IMR-90 (cell line): ENCODE measurements at regions not wholly inside any gene's neighbourhood (a gene's known extent, or its start where the extent isn't known, plus 50 kb on each side); places are given as distances from the start of the nearest gene placed in this dataset.

ENCODE experiments used
- ATAC-seq: fragments of 200-7000 bp; cut with Tn5 transposase; 2 replicates; pipeline ENCODE4 v1.9.1; 2020; ENCODE audit warnings: low read depth, mild to moderate bottlenecking, moderate library complexity
- BruUV-seq: library from RNA; stranded (reverse); fragments of 400-500 nt; replicated peaks from 2 replicates; lab custom pipeline; 2021; lab: Mats Ljungman, UMichigan
- CTCF ChIA-PET: fragments of 300-600 bp; formaldehyde crosslinking; extraction: SDS; loops from one replicate; lab custom pipeline; 2021; ENCODE audit warnings: antibody characterized with exemption; lab: Yijun Ruan, JAX
- POLR2A ChIA-PET: fragments of 300-600 bp; sonication (Branson Sonifier 250); formaldehyde crosslinking; loops from one replicate; lab custom pipeline; 2022; ENCODE audit warnings: antibody characterized with exemption; ENCODE audit not compliant: unreplicated experiment; lab: Charles Lee
- DNase-seq: peaks from one replicate; pipeline ENCODE4 v3.0.0; 2013
- H2AFZ ChIP-seq: replicated peaks from 2 replicates; pipeline ENCODE3; 2013; ENCODE audit warnings: low read length, mild to moderate bottlenecking; ENCODE audit not compliant: poor library complexity
- H2AK5ac ChIP-seq: 2 replicates; pipeline ENCODE4 v1.6.1; 2013; ENCODE audit warnings: low read depth, low read length, inconsistent platforms
- H2AK9ac ChIP-seq: replicated peaks from 2 replicates; pipeline ENCODE3; 2013; ENCODE audit warnings: mild to moderate bottlenecking, low read depth, low read length, moderate library complexity; ENCODE audit not compliant: poor library complexity
- H2BK120ac ChIP-seq: 2 replicates; pipeline ENCODE4 v1.6.1; 2013; ENCODE audit warnings: low read depth, low read length, inconsistent platforms
- H2BK15ac ChIP-seq: 3 replicates; pipeline ENCODE4 v1.6.1; 2013; ENCODE audit warnings: low read depth, low read length, inconsistent platforms
- H2BK20ac ChIP-seq: 2 replicates; pipeline ENCODE4 v1.6.1; 2013; ENCODE audit warnings: low read depth, mild to moderate bottlenecking, inconsistent platforms, low read length, moderate library complexity
- H2BK5ac ChIP-seq: 2 replicates; pipeline ENCODE4 v1.6.1; 2013; ENCODE audit warnings: mild to moderate bottlenecking, low read depth, low read length, inconsistent platforms; ENCODE audit not compliant: poor library complexity, severe bottlenecking
- H3K14ac ChIP-seq: replicated peaks from 2 replicates; pipeline ENCODE4 v1.6.1; 2013; ENCODE audit warnings: low read depth, low read length, inconsistent platforms
- H3K18ac ChIP-seq: 2 replicates; pipeline ENCODE4 v1.6.1; 2013; ENCODE audit warnings: low read depth, low read length, control low read depth
- H3K23ac ChIP-seq: 2 replicates; pipeline ENCODE4 v1.6.1; 2013; ENCODE audit warnings: low read depth, low read length, inconsistent platforms
- H3K27ac ChIP-seq: 2 replicates; pipeline ENCODE4 v1.5.1; 2013; ENCODE audit warnings: mild to moderate bottlenecking, control low read depth, low read length; ENCODE audit not compliant: insufficient read depth
- H3K27me3 ChIP-seq: 2 replicates; pipeline ENCODE4 v1.6.1; 2013; ENCODE audit warnings: low read length; ENCODE audit not compliant: control insufficient read depth, insufficient read depth
- H3K36me3 ChIP-seq: 2 replicates; pipeline ENCODE4 v1.6.1; 2013; ENCODE audit warnings: low read length, mixed read lengths; ENCODE audit not compliant: control insufficient read depth, insufficient read depth
- H3K4ac ChIP-seq: 2 replicates; pipeline ENCODE4 v1.6.1; 2013; ENCODE audit warnings: low read depth, low read length, inconsistent platforms
- H3K4me1 ChIP-seq: 2 replicates; pipeline ENCODE4 v1.6.1; 2013; ENCODE audit warnings: low read length, mixed read lengths; ENCODE audit not compliant: control insufficient read depth, insufficient read depth
- H3K4me2 ChIP-seq: 2 replicates; pipeline ENCODE4 v1.6.1; 2013; ENCODE audit warnings: low read depth, mild to moderate bottlenecking, control low read depth, low read length, moderate library complexity
- H3K4me3 ChIP-seq: 2 replicates; pipeline ENCODE4 v1.5.1; 2013; ENCODE audit warnings: low read depth, mild to moderate bottlenecking, control low read depth, low read length, moderate library complexity; ENCODE audit not compliant: insufficient read depth
- H3K56ac ChIP-seq: 2 replicates; pipeline ENCODE4 v1.6.1; 2013; ENCODE audit warnings: low read length, inconsistent platforms; ENCODE audit not compliant: insufficient read depth; ENCODE audit errors: extremely low read depth
- H3K79me1 ChIP-seq, 2 experiments: 2 replicates each; pipeline ENCODE4 v1.6.1; 2013; ENCODE audit warnings: low read length in 2 of 2, inconsistent platforms in 1 of 2, low read depth in 1 of 2
- H3K9ac ChIP-seq: 2 replicates; pipeline ENCODE4 v1.6.1; 2013; ENCODE audit warnings: low read depth, low read length, control low read depth
- H3K9me1 ChIP-seq: 2 replicates; pipeline ENCODE4 v1.6.1; 2013; ENCODE audit warnings: low read length, inconsistent platforms; ENCODE audit not compliant: insufficient read depth
- H3K9me3 ChIP-seq: 2 replicates; pipeline ENCODE4 v1.6.1; 2013; ENCODE audit warnings: low read length; ENCODE audit not compliant: control insufficient read depth, insufficient read depth
- H4K20me1 ChIP-seq: 2 replicates; pipeline ENCODE4 v1.6.1; 2013; ENCODE audit warnings: low read length, inconsistent platforms; ENCODE audit not compliant: insufficient read depth
- H4K5ac ChIP-seq: 2 replicates; pipeline ENCODE4 v1.6.1; 2013; ENCODE audit warnings: mild to moderate bottlenecking, low read depth, low read length, control low read depth
- H4K8ac ChIP-seq, 2 experiments: 2 replicates each; pipeline ENCODE4 v1.6.1; 2013; ENCODE audit warnings: low read depth in 2 of 2, low read length in 2 of 2, control low read depth in 1 of 2, inconsistent platforms in 1 of 2
- H4K91ac ChIP-seq: 2 replicates; pipeline ENCODE4 v1.6.1; 2013; ENCODE audit warnings: low read depth, low read length, inconsistent platforms; ENCODE audit not compliant: insufficient read depth
- MAZ ChIP-seq: IDR thresholded peaks from 2 replicates; pipeline ENCODE4 v1.6.1; 2012; ENCODE audit warnings: low read depth, mild to moderate bottlenecking, low read length, improper control_type of control experiment, moderate library complexity, borderline replicate concordance
- WGBS, 2 experiments: methylation state at CpG; one replicate each; pipeline versions ENCODE4 v1.1.5 to v1.1.7; 2013; ENCODE audit warnings: missing lambda C conversion rate in 2 of 2; ENCODE audit not compliant: insufficient read length in 1 of 2; ENCODE audit errors: extremely low coverage in 2 of 2; 5-methylcytosine and 5-hydroxymethylcytosine counted together
- dilution Hi-C: fragments of 300-500 bp; cut with HindIII; formaldehyde crosslinking; loops from one replicate; pipeline ENCODE4 v1.14.3; 2018; ENCODE audit warnings: low sequenced_read_pairs; ENCODE audit not compliant: unreplicated experiment
- in situ Hi-C: fragments of 300-500 bp; cut with MboI; formaldehyde crosslinking; loops from 3 replicates; pipeline ENCODE4 v1.14.3; 2019; ENCODE audit warnings: low sequenced_read_pairs, inconsistent platforms, mixed read lengths
- intact Hi-C: fragments of 100-400 bp; cut with micrococcal nuclease; formaldehyde crosslinking; loops from 2 replicates; pipeline ENCODE4 v1.10.0; 2022

DNA sequence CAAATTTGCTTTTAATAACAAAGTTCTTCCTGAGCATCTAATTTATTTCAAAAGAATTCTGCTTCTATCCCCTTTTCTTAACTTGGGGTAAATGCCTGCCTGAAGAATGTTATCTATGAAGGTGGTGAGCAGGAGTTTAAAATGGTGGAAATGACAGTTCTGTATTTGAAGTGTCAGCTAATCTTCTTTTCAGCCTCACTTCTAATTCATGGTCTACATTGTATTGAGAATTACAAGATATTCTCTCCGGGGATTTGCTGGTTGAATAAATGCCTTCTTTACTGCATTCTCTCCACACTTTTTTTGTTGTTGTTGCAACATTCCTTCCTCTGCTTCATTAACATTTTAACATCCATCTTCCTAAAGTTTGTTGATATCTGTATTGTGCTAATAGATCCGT lies 143.1 kb upstream of the GRIN3A start:
- Histone ChIP-seq H3K9me3 (peaks cover 3% of the 10 kb centered on the region; the same call in 1 of the 2 replicates), H2BK120ac (no peak overlapping the region), H3K4me3 (no peak overlapping the region), H2BK20ac (no peak overlapping the region), H3K14ac (no peak overlapping the region), H4K91ac (no peak overlapping the region), H3K9me1 (no peaks in the 10 kb centered on the region), H3K4me2 (no peak overlapping the region), H3K27me3 (no peaks in the 10 kb centered on the region), H2BK5ac (no peak overlapping the region), H3K4ac (no peak overlapping the region), H3K79me1 (no peaks in the 10 kb centered on the region), H4K8ac (no peak overlapping the region), H3K36me3 (no peaks in the 10 kb centered on the region), H3K9ac (no peak overlapping the region), H2AFZ (no peak overlapping the region), H2BK15ac (no peak overlapping the region), H2AK5ac (no peak overlapping the region), H3K27ac (no peak overlapping the region), H4K5ac (no peak overlapping the region), H4K20me1 (no peaks in the 10 kb centered on the region), H3K4me1 (no peaks in the 10 kb centered on the region), H3K23ac (no peak overlapping the region), H3K56ac (no peak overlapping the region), H3K18ac (no peak overlapping the region), H2AK9ac (no peak overlapping the region)
- BruUV-seq = no TSS peak
- dilution Hi-C loops (no loop called here), intact Hi-C loops (no loop called here), in situ Hi-C loops (no loop called here)
- ATAC-seq = no peak
- WGBS, 2 experiments = no CpG with 5 or more reads among the region's 2 CpGs
- no peak for TF ChIP-seq MAZ
- ChIA-PET CTCF (no interaction called here), POLR2A (no interaction called here)
- DNase-seq = no peak
